Mesothelial cell of epicardium (in vitro differentiated cells): ENCODE measurements at regions not wholly inside any gene's neighbourhood (a gene's known extent, or its start where the extent isn't known, plus 50 kb on each side); places are given as distances from the start of the nearest gene placed in this dataset.

Experiments
- DNase-seq, 2 experiments: peaks; one replicate each; pipeline ENCODE4 v3.0.0; 2021; ENCODE audit warnings: low spot score in 2 of 2; ENCODE audit not compliant: unreplicated experiment in 2 of 2
- H3K27ac Mint-ChIP-seq: 2 replicates; pipeline ENCODE4 v1.8.0; 2021; ENCODE audit warnings: mixed read lengths
- H3K27me3 Mint-ChIP-seq: 2 replicates; pipeline ENCODE4 v1.8.0; 2021; ENCODE audit warnings: low read depth, mixed read lengths
- H3K36me3 Mint-ChIP-seq: 2 replicates; pipeline ENCODE4 v1.8.0; 2021; ENCODE audit warnings: mixed read lengths
- H3K4me1 Mint-ChIP-seq: 2 replicates; pipeline ENCODE4 v1.8.0; 2021; ENCODE audit warnings: mixed read lengths
- H3K4me3 Mint-ChIP-seq: 2 replicates; pipeline ENCODE4 v1.8.0; 2021; ENCODE audit warnings: mild to moderate bottlenecking, moderate library complexity, mixed read lengths
- H3K9me3 Mint-ChIP-seq: 2 replicates; pipeline ENCODE4 v1.8.0; 2021; ENCODE audit warnings: mixed read lengths
- CTCF ChIP-seq: fragments of 200-600 bp; sonication (generic); IDR thresholded peaks from one replicate; pipeline ENCODE4 v1.5.0; 2021; ENCODE audit warnings: antibody characterized with exemption; ENCODE audit not compliant: unreplicated experiment

- no peak for TF ChIP-seq CTCF
- peaks cover 14% of the 10 kb centered on the region for H3K36me3 Mint-ChIP-seq
- no peak for DNase-seq
- peaks cover 16% of the 10 kb centered on the region for H3K4me1 Mint-ChIP-seq
- H3K27me3 Mint-ChIP-seq = no peaks in the 10 kb centered on the region
- H3K9me3 Mint-ChIP-seq = peaks cover 26% of the 10 kb centered on the region
- no peak overlapping the region for H3K27ac Mint-ChIP-seq
- no peak overlapping the region for H3K4me3 Mint-ChIP-seq
These were observed 617.5 kb upstream of the WWC1 start for GRCh38 chr5:167673942-167674341.

GRCh38 chr5:167678481-167678880 is 613.0 kb upstream of the WWC1 start:
- H3K9me3 Mint-ChIP-seq = peaks cover 40% of the 10 kb centered on the region
- H3K4me3 Mint-ChIP-seq = no peak overlapping the region
- H3K27ac Mint-ChIP-seq = no peak overlapping the region
- H3K36me3 Mint-ChIP-seq = peaks cover 18% of the 10 kb centered on the region
- no peak for TF ChIP-seq CTCF
- no peaks in the 10 kb centered on the region for H3K27me3 Mint-ChIP-seq
- no peak for DNase-seq
- H3K4me1 Mint-ChIP-seq = peaks cover 9% of the 10 kb centered on the region

- DNase-seq = no peak
- peaks cover 5% of the 10 kb centered on the region for H3K36me3 Mint-ChIP-seq
- H3K27ac Mint-ChIP-seq = no peak overlapping the region
- TF ChIP-seq CTCF = no peak
- peaks cover 4% of the 10 kb centered on the region for H3K4me1 Mint-ChIP-seq
- H3K4me3 Mint-ChIP-seq = no peak overlapping the region
- no peaks in the 10 kb centered on the region for H3K27me3 Mint-ChIP-seq
- peaks cover 14% of the 10 kb centered on the region for H3K9me3 Mint-ChIP-seq
These were observed 607.2 kb upstream of the WWC1 start for GRCh38 chr5:167684251-167684650.

GRCh38 chr5:167688341-167689130 is 602.9 kb upstream of the WWC1 start:
- Mint-ChIP-seq H3K9me3 (no peaks in the 10 kb centered on the region), H3K27me3 (no peaks in the 10 kb centered on the region), H3K4me3 (no peak overlapping the region), H3K4me1 (no peaks in the 10 kb centered on the region), H3K36me3 (peaks cover 2% of the 10 kb centered on the region), H3K27ac (no peak overlapping the region)
- TF ChIP-seq CTCF = no peak
- no peak for DNase-seq

- H3K27ac Mint-ChIP-seq = peak overlapping the region; percentile 54
- H3K36me3 Mint-ChIP-seq = peaks cover 3% of the 10 kb centered on the region
- H3K9me3 Mint-ChIP-seq = peaks cover 14% of the 10 kb centered on the region
- peaks cover 14% of the 10 kb centered on the region for H3K4me1 Mint-ChIP-seq
- H3K27me3 Mint-ChIP-seq = no peaks in the 10 kb centered on the region
- no peak overlapping the region for H3K4me3 Mint-ChIP-seq
- TF ChIP-seq CTCF = no peak
- no peak for DNase-seq
These were observed 596.9 kb upstream of the WWC1 start for GRCh38 chr5:167694325-167695147.
